ENCODE measurements at regions not wholly inside any gene's neighbourhood (a gene's known extent, or its start where the extent isn't known, plus 50 kb on each side); places are given as distances from the start of the nearest gene placed in this dataset.

DNA sequence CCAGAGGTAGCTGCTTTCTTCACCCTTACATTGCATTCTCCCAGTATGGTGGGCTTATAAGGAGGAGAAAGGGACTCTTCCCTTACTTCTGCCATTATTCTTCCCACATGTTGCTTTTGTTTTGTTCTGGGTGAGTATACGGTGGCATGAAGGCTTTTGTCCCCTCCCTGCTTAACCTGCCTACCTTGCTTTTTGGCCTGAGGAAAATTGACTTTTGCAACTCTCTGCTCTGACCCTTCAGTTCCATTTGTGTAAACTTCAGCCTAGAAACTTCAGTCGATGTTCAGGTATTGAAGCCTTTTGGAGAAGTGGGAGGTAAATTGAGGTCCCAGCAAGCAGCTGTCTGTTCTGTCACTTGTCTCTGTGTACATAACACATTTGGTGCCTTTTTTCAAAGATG lies 110.2 kb downstream of the PCSK1 start:
- TF ChIP-seq CTCF (conservative IDR thresholded peaks at IDR 0.05; ENCODE audit: low read depth, low read length) (no peak), EZH2 (IDR thresholded peaks at IDR 0.05; ENCODE audit: borderline replicate concordance, low read depth, low read length, poor library complexity, severe bottlenecking) (no peak)
